SU-DHL-6 (cell line): ENCODE measurements at regions not wholly inside any gene's neighbourhood (a gene's known extent, or its start where the extent isn't known, plus 50 kb on each side); places are given as distances from the start of the nearest gene placed in this dataset.
"Not testable (repeated sequence)": the region's sequence is repeated elsewhere in the genome, so short reads cannot be mapped to it uniquely, and the experiment has no call there.

ENCODE experiments used
- EZH2phosphoT487 ChIP-seq: fragments of 200-600 bp; sonication (generic), shearing (Covaris generic); conservative IDR thresholded peaks from 2 replicates; pipeline ENCODE4 v1.6.1; 2018; ENCODE audit warnings: mild to moderate bottlenecking, antibody characterized with exemption, low read length, moderate library complexity, mixed read lengths
- TF ChIP-seq, protein P1 (sequence below): fragments of 200-600 bp; sonication (generic); IDR thresholded peaks from one replicate; pipeline ENCODE4 v1.5.1; 2017; ENCODE audit warnings: antibody characterized with exemption, mild to moderate bottlenecking, low read length, moderate library complexity; ENCODE audit not compliant: insufficient read depth, poor library complexity, severe bottlenecking

DNA sequence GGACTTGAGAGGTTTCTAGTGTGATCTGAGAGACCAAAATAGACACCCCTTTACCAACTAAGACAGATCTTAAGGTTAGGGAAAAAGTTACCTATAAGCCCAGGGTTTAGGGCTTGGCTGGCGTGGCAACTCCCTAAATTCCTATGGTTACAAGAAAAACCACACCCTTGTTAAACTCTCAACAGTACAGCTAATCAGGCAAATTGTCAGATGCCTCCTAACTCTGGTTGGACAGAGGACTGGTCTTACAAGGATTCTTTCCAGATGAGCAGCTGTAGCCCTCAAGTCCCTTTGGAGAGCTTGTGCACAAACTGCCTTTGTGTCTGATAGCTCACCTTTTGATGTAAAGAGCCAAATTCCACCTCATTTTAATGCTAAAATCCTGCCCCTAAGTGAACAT lies 136.9 kb downstream of the BCL2L11 start:
- TF ChIP-seq, protein P1, sequence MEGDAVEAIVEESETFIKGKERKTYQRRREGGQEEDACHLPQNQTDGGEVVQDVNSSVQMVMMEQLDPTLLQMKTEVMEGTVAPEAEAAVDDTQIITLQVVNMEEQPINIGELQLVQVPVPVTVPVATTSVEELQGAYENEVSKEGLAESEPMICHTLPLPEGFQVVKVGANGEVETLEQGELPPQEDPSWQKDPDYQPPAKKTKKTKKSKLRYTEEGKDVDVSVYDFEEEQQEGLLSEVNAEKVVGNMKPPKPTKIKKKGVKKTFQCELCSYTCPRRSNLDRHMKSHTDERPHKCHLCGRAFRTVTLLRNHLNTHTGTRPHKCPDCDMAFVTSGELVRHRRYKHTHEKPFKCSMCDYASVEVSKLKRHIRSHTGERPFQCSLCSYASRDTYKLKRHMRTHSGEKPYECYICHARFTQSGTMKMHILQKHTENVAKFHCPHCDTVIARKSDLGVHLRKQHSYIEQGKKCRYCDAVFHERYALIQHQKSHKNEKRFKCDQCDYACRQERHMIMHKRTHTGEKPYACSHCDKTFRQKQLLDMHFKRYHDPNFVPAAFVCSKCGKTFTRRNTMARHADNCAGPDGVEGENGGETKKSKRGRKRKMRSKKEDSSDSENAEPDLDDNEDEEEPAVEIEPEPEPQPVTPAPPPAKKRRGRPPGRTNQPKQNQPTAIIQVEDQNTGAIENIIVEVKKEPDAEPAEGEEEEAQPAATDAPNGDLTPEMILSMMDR, result not testable (repeated sequence)
- not testable (repeated sequence) for TF ChIP-seq EZH2phosphoT487
